Mammary epithelial cell (primary cell): ENCODE measurements at regions not wholly inside any gene's neighbourhood (a gene's known extent, or its start where the extent isn't known, plus 50 kb on each side); places are given as distances from the start of the nearest gene placed in this dataset.

Experiments
- EZH2 ChIP-seq: IDR thresholded peaks from 2 replicates; pipeline ENCODE4 v1.6.1; 2012; ENCODE audit warnings: low read length, inconsistent platforms, borderline replicate concordance
- TF ChIP-seq, protein P1 (sequence below), 2 donors: IDR thresholded peaks in 1 of 2; conservative IDR thresholded peaks in 1 of 2; 2 replicates each; pipeline ENCODE4 v1.5.1; 2011 to 2012; ENCODE audit warnings: inconsistent platforms in 2 of 2, low read length in 2 of 2, mild to moderate bottlenecking in 2 of 2, control low read depth in 1 of 2, low read depth in 1 of 2; ENCODE audit not compliant: insufficient read depth in 1 of 2; ENCODE audit errors: extremely low read depth in 1 of 2

DNA sequence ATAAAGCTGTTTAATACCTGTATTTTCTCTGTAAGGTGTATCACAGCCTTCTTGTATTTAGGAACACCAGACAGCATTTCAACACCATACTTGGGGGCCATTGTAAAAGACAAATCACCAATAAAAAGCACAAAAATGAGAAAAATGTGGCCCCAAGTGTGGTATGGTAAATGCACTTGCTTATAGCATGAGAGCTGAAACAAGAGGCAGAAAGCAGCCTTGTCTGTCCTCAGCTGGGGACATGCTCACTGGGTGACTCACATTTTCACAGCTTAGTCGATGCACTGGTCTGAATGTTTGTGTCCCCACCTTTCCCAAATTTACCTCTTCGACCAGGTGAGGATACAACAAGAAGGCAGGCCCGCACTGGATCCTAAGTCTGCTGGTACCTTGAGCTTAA, 639.7 kb upstream of the AGA start:
- TF ChIP-seq, protein P1, sequence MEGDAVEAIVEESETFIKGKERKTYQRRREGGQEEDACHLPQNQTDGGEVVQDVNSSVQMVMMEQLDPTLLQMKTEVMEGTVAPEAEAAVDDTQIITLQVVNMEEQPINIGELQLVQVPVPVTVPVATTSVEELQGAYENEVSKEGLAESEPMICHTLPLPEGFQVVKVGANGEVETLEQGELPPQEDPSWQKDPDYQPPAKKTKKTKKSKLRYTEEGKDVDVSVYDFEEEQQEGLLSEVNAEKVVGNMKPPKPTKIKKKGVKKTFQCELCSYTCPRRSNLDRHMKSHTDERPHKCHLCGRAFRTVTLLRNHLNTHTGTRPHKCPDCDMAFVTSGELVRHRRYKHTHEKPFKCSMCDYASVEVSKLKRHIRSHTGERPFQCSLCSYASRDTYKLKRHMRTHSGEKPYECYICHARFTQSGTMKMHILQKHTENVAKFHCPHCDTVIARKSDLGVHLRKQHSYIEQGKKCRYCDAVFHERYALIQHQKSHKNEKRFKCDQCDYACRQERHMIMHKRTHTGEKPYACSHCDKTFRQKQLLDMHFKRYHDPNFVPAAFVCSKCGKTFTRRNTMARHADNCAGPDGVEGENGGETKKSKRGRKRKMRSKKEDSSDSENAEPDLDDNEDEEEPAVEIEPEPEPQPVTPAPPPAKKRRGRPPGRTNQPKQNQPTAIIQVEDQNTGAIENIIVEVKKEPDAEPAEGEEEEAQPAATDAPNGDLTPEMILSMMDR (conservative IDR thresholded peaks at IDR 0.05 in 1 of 2, IDR thresholded peaks at IDR 0.05 in 1 of 2; ENCODE audit: extremely low read depth in 1 of 2, insufficient read depth in 1 of 2, low read depth in 1 of 2, low read length in 2 of 2) = no peak
- no peak for TF ChIP-seq EZH2
